Smooth muscle cell (in vitro differentiated cells): ENCODE measurements at regions not wholly inside any gene's neighbourhood (a gene's known extent, or its start where the extent isn't known, plus 50 kb on each side); places are given as distances from the start of the nearest gene placed in this dataset.
"Not testable (repeated sequence)": the region's sequence is repeated elsewhere in the genome, so short reads cannot be mapped to it uniquely, and the experiment has no call there.

Source experiments
- DNase-seq: peaks from one replicate; lab custom pipeline; 2025; ENCODE audit not compliant: unreplicated experiment; lab: John Stamatoyannopoulos, UW
- H2AFZ ChIP-seq: fragments of 200-600 bp; sonication (generic); 2 replicates; pipeline ENCODE4 v1.6.0; 2016; ENCODE audit warnings: antibody characterized with exemption, low read depth, mild to moderate bottlenecking
- H3F3A ChIP-seq: fragments of 200-600 bp; sonication (generic); 2 replicates; pipeline ENCODE4 v1.6.0; 2017; ENCODE audit warnings: antibody characterized with exemption, low read depth
- H3K27ac ChIP-seq: fragments of 200-600 bp; sonication (generic); 2 replicates; pipeline ENCODE4 v1.5.1; 2016; ENCODE audit warnings: low read depth, mild to moderate bottlenecking
- H3K27me3 ChIP-seq: fragments of 200-600 bp; sonication (generic); 2 replicates; pipeline ENCODE4 v1.6.1; 2016; ENCODE audit warnings: low read depth, mild to moderate bottlenecking
- H3K36me3 ChIP-seq: fragments of 200-600 bp; sonication (generic); 2 replicates; pipeline ENCODE4 v1.5.1; 2016; ENCODE audit warnings: low read depth
- H3K4me1 ChIP-seq: fragments of 200-600 bp; sonication (generic); 2 replicates; pipeline ENCODE4 v1.5.1; 2016; ENCODE audit warnings: low read depth
- H3K4me2 ChIP-seq: fragments of 200-600 bp; sonication (generic); 2 replicates; pipeline ENCODE4 v1.6.0; 2016; ENCODE audit warnings: mild to moderate bottlenecking
- H3K4me3 ChIP-seq: fragments of 200-600 bp; sonication (generic); 2 replicates; pipeline ENCODE4 v1.5.1; 2016; ENCODE audit warnings: mild to moderate bottlenecking
- H3K79me2 ChIP-seq: fragments of 200-600 bp; sonication (generic); 2 replicates; pipeline ENCODE4 v1.6.0; 2016; ENCODE audit warnings: low read depth, mild to moderate bottlenecking
- H3K9ac ChIP-seq: fragments of 200-600 bp; sonication (generic); 2 replicates; pipeline ENCODE4 v1.6.0; 2016; ENCODE audit warnings: low read depth
- H3K9me3 ChIP-seq: fragments of 200-600 bp; sonication (generic); replicated peaks from 2 replicates; pipeline ENCODE4 v1.5.1; 2016; ENCODE audit warnings: low read depth
- H4K20me1 ChIP-seq: fragments of 200-600 bp; sonication (generic); 2 replicates; pipeline ENCODE4 v1.6.0; 2016; ENCODE audit warnings: low read depth
- WGBS: methylation state at CpG from one replicate; pipeline ENCODE4 v1.1.7; 2016; ENCODE audit warnings: low lambda C conversion rate; 5-methylcytosine and 5-hydroxymethylcytosine counted together
- TF ChIP-seq, protein P1 (sequence below): fragments of 200-600 bp; sonication (generic); IDR thresholded peaks from 2 replicates; pipeline ENCODE4 v1.5.1; 2017; ENCODE audit warnings: borderline replicate concordance, mild to moderate bottlenecking, antibody characterized with exemption; ENCODE audit not compliant: insufficient read depth, poor library complexity, severe bottlenecking

DNA sequence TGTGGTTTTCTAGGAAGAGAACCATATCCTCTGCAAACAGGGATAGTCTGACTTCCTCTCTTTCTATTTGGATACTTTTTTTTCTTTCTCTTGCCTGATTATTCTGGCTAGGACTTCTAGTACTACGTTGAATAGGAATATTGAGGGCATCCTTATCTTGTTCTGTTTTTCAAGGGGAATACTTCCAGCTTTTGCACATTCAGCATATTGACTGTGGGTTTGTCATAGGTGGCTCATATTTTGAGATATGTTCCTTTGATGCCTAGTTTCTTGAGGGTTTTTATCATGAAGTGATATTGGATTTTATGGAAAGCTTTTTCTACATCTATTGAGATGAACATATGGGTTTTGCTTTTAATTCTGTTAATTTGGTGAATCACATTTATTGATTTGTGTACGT, 269.8 kb downstream of the MAP2K6 start:
- no peaks in the 10 kb centered on the region for H3K36me3 ChIP-seq
- no peak overlapping the region for H3K27ac ChIP-seq
- WGBS: 87% methylated on average over 2 of the region's 2 CpGs
- H3K9me3 ChIP-seq: peaks cover 3% of the 10 kb centered on the region
- no peak overlapping the region for H2AFZ ChIP-seq
- H3F3A ChIP-seq: no peaks in the 10 kb centered on the region
- TF ChIP-seq, protein P1, sequence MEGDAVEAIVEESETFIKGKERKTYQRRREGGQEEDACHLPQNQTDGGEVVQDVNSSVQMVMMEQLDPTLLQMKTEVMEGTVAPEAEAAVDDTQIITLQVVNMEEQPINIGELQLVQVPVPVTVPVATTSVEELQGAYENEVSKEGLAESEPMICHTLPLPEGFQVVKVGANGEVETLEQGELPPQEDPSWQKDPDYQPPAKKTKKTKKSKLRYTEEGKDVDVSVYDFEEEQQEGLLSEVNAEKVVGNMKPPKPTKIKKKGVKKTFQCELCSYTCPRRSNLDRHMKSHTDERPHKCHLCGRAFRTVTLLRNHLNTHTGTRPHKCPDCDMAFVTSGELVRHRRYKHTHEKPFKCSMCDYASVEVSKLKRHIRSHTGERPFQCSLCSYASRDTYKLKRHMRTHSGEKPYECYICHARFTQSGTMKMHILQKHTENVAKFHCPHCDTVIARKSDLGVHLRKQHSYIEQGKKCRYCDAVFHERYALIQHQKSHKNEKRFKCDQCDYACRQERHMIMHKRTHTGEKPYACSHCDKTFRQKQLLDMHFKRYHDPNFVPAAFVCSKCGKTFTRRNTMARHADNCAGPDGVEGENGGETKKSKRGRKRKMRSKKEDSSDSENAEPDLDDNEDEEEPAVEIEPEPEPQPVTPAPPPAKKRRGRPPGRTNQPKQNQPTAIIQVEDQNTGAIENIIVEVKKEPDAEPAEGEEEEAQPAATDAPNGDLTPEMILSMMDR: no peak
- no peaks in the 10 kb centered on the region for H4K20me1 ChIP-seq
- H3K27me3 ChIP-seq: no peaks in the 10 kb centered on the region
- H3K4me1 ChIP-seq: no peaks in the 10 kb centered on the region
- no peak overlapping the region for H3K9ac ChIP-seq
- no peaks in the 10 kb centered on the region for H3K79me2 ChIP-seq
- H3K4me2 ChIP-seq: no peak overlapping the region
- no peak for DNase-seq
- no peak overlapping the region for H3K4me3 ChIP-seq

DNA sequence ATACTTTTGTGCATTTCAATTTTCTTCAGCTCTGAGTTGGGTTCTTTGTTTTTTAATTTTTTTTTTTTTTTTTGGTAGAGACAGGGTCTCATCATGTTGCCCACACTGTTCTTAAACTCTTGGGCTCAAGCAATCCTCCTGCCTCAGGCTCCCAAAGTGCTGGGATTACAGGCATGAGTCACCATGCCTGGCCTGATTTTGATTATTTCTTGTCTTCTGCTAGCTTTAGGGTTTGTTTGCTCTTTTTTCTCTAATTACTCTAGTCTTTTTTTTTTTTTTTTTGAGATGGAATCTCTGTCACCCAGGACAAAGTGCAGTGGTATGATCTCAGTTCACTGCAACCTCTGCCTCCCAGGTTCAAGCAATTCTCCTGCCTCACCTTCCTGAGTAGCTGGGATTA, 270.7 kb downstream of the MAP2K6 start:
- not testable (repeated sequence) for DNase-seq

DNA sequence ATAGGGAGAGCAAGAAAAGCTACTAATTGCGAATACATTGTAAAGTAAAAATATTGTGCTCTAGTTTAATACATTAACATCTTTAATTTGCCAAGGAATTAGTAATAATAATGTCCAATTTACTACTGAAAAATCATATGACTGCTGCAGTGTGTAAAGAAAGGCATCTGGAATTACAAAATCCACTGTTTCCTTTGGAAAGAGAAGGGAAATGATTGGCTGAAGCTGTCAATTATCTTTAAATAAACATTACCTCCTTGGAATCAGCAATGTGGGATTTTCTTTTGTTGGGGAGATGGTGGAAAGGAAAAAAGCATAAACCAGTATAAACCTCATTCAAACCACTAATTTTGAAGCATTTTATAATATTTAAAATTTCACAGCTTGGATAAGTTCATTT, 276.0 kb downstream of the MAP2K6 start:
- 94% methylated on average over 1 of the region's 1 CpG for WGBS
- H3F3A ChIP-seq: no peaks in the 10 kb centered on the region
- no peaks in the 10 kb centered on the region for H3K27me3 ChIP-seq
- no peaks in the 10 kb centered on the region for H3K79me2 ChIP-seq
- no peak overlapping the region for H3K9ac ChIP-seq
- H3K27ac ChIP-seq: no peak overlapping the region
- DNase-seq: no peak
- H3K9me3 ChIP-seq: peaks cover 3% of the 10 kb centered on the region
- no peak overlapping the region for H2AFZ ChIP-seq
- H3K36me3 ChIP-seq: no peaks in the 10 kb centered on the region
- no peaks in the 10 kb centered on the region for H4K20me1 ChIP-seq
- H3K4me1 ChIP-seq: no peaks in the 10 kb centered on the region
- TF ChIP-seq, protein P1: no peak
- no peak overlapping the region for H3K4me3 ChIP-seq
- H3K4me2 ChIP-seq: no peak overlapping the region

More for the DNA sequence above, 270.7 kb downstream of the MAP2K6 start:
- H3K36me3 ChIP-seq, H3K27me3 ChIP-seq, H3K4me2 ChIP-seq, H3K27ac ChIP-seq, H3K79me2 ChIP-seq, H3K9ac ChIP-seq, H3K4me3 ChIP-seq, H4K20me1 ChIP-seq, H2AFZ ChIP-seq, H3F3A ChIP-seq, H3K4me1 ChIP-seq, H3K9me3 ChIP-seq: not testable (repeated sequence)

DNA sequence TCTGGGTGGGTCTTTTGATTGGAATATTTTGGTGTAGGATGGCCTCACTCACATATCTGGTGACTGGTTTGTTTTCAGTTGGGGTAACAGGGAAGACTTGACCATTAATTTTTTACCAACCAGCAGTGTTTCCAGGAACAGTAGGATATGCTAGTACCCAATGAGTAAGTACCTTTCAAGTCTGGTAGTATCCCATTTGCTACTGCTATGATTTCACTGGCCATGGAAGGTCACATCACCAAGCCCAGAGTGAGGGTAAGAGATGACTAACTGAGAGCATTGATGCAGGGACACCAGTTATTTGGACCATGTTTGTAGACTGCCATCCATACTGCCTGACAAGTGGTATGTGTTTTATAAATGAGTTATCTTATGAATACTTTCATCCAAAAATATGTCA, 277.7 kb downstream of the MAP2K6 start:
- Histone ChIP-seq H3K4me1 (no peaks in the 10 kb centered on the region), H3K9me3 (peaks cover 3% of the 10 kb centered on the region), H3K36me3 (no peaks in the 10 kb centered on the region), H3K9ac (no peak overlapping the region), H2AFZ (no peak overlapping the region), H4K20me1 (no peaks in the 10 kb centered on the region), H3K27me3 (no peaks in the 10 kb centered on the region), H3K4me2 (no peak overlapping the region), H3F3A (no peaks in the 10 kb centered on the region), H3K27ac (no peak overlapping the region), H3K79me2 (no peaks in the 10 kb centered on the region), H3K4me3 (no peak overlapping the region)
- DNase-seq: no peak
- TF ChIP-seq, protein P1: no peak
